CD4-positive, alpha-beta T cell treated with Interleukin-17A for 4 hours (primary cell): ENCODE measurements at regions not wholly inside any gene's neighbourhood (a gene's known extent, or its start where the extent isn't known, plus 50 kb on each side); places are given as distances from the start of the nearest gene placed in this dataset.

Source experiments
- DNase-seq: peaks from one replicate; pipeline ENCODE4 v3.0.0-alpha.2; 2020; ENCODE audit warnings: mixed read lengths

GRCh38 chr12:25058012-25058411, 109.1 kb upstream of the BCAT1 start:
- DNase-seq = no peak

DNA sequence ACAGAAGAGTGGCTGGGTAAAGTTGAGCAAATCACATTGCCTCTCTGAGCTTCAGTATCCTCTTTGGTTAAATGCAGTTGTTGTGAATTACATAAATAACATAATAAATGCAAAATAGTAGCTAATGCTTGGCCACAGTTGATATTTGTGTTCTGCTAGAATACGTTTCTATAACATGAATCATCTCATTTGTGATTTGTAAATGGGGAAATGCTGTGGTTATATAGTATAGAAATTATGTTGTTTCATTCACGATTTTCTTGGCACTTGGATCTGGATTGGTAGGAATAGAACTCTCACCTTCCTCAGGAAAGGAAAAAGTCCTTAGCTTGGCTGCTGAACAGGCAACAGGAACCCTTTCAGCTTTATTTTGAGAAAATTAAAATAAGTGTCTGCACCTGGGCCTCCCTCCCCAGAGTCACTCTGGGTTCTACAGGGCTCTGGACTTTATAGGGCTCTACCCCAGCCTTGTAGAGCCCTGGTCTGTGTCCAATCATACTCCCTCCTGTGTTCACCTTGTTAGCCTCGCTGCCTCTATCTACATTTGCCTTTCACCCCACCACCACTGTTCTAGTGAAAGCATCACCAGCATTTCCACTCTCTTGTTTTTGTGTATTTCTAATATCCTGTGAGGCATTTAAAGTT, 107.7 kb upstream of the BCAT1 start:
- DNase-seq = no peak

DNA sequence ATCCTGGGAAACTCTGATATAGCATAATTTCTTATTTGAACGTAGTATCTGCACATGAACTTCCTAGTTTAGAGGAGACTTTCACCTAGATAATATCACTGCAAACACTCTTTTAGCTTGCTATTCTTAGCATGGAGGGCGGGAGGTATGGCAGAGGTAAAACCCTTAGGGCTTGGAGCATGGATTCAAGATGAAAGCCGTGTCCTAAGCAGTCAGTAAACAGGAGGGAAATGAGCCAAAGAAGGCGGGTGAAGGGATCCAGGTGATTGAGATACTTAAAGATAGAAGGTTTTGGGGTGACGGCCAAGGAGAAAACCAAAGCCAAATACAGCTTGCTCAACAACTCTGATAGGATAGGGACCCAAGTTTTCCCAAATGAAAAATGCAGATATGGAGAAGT, 107.1 kb upstream of the BCAT1 start:
- no peak for DNase-seq

- DNase-seq = peak; percentile 72
These were observed 105.9 kb upstream of the BCAT1 start for GRCh38 chr12:25054783-25055144.

DNA sequence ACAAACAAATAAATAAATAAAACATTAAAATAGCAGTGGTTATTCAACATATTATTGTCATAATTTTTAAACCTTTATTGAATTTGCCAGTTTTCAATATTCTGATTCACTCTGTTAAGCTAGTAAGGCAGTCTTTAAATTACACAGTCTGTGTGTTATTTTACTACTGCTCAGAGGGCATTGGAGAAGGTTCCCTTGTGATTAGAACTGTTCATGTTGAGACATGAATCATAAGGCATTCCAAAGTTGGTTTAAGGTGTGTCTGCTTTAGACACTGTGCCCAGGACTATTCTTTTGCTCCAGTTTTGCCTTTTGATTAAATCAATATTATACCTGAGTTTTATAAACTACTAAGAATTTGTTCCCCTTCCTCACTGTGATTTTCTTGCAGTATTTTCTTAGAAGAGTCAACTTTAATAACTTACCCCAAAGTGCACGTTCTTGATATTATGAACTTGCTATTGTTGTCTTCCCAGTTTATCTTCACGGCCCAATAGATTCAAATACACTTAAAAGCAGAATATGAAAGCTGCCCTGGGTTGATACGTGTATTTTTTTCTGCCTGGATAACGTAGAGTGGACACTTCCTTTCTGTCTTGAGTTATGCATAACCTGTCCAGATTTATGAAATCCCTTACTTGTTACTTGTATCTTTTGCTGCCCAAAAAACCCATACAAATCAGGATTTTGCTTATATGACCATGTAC, 105.3 kb upstream of the BCAT1 start:
- DNase-seq = no peak

GRCh38 chr12:25052914-25053211, 104.0 kb upstream of the BCAT1 start:
- DNase-seq = peak; percentile 8

DNA sequence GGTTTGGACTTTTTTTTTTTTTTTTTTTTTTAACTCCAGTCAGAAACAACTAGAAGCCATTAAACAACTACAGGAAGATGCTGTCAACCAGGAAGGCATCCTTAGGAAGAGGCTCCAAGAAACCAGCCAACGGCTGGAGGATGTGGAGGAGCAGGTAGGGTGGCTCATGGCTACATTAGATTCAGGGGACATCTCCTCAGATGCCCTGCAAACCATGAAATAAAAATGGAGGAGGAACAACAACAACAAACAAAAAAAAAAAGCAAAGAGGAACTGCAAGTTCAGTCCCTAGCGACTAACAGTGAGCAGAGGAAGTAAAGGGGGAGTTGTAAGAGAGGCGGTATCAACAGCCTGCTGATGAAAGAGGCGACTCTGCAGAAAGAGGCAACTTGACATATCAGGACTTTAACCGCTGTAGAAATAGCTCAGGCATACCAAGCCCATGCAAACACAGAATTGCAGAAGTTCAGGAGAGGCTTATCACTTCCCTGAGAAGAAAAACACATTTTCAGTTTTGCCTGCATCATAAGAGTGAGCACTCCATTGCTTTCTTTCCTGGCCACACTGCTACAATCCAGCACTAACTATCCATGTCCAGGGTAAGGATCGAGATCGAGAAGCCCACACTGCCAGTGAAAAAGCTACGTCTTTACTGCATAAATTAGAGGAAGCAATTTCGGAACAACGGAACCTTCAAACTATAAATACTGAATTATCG, 103.5 kb upstream of the BCAT1 start:
- DNase-seq = peak; percentile 61

DNA sequence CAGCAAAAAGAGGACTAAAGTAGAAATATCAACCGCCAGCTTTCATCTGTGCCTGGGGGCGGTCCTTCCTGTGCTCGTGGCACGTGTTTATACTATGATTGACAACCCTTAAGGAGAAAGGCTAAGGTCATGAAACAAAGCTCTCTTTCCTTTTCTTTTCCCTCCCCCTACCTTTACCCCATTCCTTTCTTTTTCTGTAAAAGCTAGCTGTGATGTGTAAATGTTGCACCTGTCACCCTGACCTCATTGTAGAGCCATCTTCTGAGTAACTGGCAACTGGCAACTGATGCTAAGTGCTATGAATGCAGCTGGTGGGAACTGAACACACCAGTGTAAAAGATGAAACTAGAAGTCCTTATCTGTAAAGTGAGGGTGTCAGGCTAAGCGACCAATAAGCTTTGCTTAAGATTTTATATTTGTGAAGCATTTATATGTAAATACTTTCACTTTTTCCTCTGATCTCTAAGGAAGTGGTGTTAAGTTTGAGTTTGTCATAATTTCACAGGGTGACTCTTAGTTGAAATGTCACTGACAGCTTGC, 102.8 kb upstream of the BCAT1 start:
- peak; percentile 73 for DNase-seq

DNA sequence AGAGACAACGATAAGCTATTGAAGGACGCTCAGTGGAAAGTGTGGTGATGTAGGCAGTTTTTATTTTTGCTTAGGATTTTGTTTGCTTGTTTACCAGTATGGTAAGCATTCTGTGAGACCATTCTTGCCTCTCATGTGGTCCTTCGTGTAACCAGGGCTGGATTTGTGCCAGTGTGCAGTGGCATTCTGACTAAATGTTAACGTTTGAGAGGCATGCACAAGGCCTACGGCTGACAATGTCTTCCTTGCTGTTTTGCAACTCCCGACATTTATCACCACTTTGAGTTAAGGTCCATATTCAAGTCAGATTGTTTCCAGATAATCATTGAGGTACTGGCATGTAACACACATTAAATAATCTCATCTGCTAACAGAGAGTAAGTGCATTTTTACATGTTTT, 102.3 kb upstream of the BCAT1 start:
- DNase-seq = peak; percentile 46

GRCh38 chr12:25045869-25046268, 97.0 kb upstream of the BCAT1 start:
- no peak for DNase-seq

- DNase-seq = no peak
These were observed 92.3 kb upstream of the BCAT1 start for GRCh38 chr12:25041006-25041741.

GRCh38 chr12:25040593-25040992, 91.7 kb upstream of the BCAT1 start:
- DNase-seq = no peak

- DNase-seq = no peak
These were observed 85.8 kb upstream of the BCAT1 start for GRCh38 chr12:25034676-25035075.

DNA sequence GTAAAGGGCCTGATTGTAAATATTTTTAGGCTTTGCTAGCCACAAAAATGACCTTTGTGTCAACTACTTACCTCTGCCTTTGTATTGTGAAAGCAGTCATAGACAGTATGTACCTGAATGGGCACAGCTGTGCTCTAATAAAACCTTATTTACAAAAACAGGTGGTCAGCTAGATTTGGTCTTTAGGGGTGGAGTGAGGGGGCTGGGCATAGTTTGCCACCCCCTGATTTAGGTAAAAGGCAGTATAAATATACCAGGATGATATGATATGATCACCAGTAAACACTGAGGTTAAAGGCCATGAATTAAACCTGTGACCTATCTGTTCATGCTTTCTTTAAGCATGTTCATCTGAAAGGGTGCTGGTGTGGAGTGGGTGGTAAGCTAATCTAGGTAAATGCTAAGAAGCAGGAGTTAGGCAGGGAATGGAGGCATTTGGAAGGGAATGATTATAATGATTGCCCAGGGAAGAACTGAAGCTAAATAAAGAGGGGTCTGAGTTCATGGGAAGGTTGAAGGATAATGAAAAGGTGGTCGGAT, 77.1 kb upstream of the BCAT1 start:
- DNase-seq = no peak

DNA sequence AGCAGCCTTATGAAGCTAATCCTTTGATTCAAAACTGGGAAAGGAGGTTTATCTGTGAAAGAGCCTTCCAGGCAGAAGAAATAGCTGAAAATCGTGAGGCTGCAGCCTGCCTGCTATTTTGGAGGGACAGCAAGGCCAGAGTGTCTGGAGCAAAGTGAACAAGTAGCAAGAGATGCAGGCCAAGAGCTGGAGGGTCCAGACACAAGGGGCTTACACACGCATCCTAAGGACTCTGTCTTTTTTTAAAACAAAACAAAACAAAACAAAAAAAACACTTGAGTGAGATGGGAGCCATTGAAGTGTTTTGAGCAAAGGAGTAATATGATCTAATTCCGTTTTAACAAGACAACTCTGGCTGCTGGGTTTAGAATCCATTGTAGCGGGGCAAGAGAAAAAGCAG, 76.4 kb upstream of the BCAT1 start:
- DNase-seq = no peak

DNA sequence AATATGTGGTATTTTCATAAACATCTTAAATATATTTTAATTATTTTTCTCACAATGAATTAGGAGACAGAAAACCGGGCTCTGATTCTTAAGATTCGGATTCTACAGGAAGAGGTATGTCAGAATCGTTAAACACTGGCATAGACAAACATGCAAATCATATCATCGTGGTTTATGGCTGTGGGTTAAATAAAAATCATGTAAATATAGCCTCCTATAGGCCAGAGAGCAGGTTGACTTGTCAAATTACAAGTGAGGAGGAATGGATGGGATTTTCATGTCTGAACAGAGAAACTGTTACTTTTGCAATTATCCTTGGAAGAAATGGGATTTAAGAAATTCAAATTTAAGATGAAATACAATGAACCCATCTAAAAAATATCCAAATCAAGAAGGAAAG, 74.9 kb upstream of the BCAT1 start:
- no peak for DNase-seq

- DNase-seq = no peak
These were observed 71.8 kb upstream of the BCAT1 start for GRCh38 chr12:25020621-25021243.

GRCh38 chr12:25018146-25018545, 69.2 kb upstream of the BCAT1 start:
- DNase-seq = no peak

- no peak for DNase-seq
These were observed 68.4 kb upstream of the BCAT1 start for GRCh38 chr12:25017336-25017735.

DNA sequence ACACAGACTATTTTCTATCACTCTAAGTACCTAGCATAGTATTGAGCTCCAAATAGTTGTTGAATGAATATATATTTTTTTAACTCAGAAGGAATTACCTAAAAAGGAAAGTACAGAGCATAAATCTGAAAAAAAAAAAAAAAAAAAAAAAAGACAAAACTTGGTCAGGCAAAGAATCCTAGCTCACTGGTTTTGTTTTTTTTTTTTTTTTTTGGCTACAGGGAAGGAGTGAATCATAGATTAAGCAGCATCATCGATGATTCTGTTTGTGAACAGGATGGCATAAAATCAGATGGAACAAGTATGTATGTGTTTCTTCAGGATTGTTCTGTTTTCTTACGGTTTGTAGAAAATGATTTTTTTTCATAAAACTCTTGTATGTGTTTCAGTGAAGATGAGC, 66.1 kb upstream of the BCAT1 start:
- no peak for DNase-seq

DNA sequence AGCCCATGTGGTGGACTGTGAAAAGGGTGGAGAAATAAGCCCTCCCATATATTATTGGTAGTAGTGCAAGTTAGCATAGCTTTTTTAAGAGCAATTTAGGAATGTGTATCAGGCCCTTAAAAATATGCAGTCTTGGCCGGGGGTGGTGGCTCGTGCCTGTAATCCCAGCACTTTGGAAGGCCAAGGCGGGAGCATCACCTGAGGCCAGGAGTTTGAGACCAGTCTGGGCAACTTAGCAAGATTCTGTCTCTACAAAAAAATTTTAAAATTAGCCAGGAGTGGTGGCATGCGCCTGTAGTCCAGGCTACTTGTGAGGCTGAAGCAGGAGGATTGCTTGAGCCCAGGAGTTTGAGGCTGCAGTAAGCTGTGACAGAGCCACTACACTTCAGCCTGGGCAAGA, 64.2 kb upstream of the BCAT1 start:
- DNase-seq = no peak

DNA sequence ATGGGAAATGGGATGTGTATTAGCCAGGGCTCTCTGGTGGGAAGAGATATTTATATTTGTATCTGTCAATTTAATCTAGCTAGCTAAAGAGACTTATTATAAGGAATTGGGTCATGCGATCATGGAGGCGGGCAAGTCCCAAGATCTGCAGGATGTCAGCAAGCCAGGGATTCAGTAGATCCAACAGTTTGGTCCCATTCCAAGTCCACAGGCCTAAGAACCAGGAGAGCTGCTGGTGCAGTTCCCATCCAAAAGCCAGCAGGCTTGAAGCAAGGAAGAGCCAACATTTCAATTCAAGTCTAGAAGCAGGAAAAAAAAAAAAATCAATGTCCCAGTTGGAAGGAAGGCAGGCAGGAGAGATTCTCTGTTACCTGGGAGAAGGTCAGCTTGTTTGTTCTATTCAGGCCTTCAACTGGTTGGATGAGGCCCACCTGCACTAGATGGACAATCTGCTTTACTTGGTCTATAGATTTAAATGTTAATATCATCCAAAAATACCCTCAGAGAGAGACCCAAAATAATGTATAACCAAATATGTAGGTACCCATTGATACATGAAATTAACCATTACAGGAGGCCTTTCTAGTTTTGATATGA, 60.7 kb upstream of the BCAT1 start:
- no peak for DNase-seq
